T-helper 1 cell treated with Interleukin-12 subunit alpha and Interleukin-12 subunit beta and Interleukin-4 antibody, amounts not matched to agents 30 ng/mL and 1 ng/mL, for 36 hours (primary cell): ENCODE measurements at regions not wholly inside any gene's neighbourhood (a gene's known extent, or its start where the extent isn't known, plus 50 kb on each side); places are given as distances from the start of the nearest gene placed in this dataset.

Source experiments
- intact Hi-C: fragments of 100-400 bp; cut with micrococcal nuclease; formaldehyde crosslinking; loops from one replicate; pipeline ENCODE4 v1.15.1; 2024

DNA sequence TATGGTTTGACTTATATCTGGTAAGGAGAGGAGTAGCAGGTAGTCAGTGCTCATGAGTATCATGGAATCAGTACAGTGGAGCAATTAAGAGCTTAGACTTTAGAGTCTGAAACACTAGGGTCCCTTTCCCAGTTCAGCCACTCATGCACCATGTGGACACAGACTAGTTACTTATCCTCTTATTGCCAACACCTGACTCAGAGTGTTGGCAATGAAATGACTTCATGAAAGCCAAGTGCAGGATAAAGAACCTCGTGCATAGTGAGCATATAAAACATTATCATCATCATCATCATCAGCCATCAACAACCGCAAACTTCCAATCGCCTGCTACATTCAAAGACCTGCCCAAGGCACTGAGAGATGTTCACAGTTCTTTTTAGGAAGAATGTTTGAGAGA lies 164.2 kb downstream of the FOXO1 start:
- intact Hi-C loops, result no loop called here

DNA sequence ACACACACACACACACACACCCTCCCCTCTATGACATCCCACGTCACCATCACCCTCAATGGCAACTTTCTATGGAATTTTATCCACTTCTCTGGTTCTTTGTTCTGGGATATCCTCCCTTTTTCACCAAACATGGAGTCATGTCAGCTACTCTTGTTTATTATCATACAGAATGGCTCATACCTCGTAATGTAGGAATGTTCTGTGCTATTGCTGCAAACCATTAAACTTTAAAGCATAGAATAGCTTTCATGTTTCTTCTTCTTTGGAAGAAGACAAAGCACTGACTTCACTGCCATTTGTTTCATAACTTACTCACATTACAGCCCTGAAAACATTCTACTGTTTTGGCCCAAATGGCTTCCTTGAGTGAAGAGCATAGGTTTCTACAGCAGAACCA lies 163.4 kb downstream of the FOXO1 start:
- intact Hi-C loops, result no loop called here

DNA sequence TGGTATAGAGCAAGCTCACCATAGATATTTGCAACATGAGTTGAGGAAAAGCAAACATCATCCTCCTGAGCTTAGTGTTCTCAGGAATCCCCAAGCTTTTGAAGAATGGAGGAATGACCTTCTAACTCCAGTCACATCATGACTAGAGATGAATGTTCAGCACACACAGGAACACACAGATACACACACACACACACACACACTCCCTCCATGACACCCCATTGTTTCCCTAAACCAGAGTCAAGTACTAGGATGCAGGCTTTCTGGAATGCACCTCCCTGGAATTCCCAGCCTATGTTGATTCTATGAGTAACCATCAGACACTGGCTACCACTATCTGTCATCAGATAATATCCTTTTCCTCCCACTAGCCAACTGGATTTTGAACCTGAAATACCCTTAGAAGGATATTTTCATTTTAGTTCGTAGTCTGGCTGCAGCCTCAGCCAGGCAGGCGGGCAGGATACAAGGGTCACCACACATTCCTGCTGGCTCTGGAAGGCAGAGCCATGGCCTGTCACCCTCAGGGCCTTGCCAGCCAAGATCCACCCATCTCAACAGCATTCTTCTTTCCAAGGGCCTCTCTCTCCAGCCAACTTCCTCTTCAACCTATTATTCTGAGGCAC lies 162.4 kb downstream of the FOXO1 start:
- intact Hi-C loops, result no loop called here

DNA sequence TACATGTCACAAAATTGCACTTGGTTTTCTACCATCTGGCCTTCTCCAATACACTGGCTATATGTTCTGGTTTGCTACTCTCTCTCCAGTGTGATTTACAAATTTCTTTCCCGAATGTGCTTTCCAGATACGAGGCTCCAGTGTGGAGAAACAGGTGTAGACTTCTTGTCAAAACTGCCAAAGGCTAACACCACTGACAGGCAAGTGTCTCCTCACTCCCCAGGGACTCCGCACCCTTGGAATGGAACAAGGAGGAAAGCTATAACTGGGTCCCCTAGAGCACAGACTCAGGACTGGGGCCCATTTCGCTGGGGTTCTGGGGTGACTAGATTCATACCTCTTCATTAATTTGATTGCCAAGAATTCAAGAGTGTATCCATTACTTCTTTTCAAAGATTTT lies 161.8 kb downstream of the FOXO1 start:
- intact Hi-C loops, result no loop called here

DNA sequence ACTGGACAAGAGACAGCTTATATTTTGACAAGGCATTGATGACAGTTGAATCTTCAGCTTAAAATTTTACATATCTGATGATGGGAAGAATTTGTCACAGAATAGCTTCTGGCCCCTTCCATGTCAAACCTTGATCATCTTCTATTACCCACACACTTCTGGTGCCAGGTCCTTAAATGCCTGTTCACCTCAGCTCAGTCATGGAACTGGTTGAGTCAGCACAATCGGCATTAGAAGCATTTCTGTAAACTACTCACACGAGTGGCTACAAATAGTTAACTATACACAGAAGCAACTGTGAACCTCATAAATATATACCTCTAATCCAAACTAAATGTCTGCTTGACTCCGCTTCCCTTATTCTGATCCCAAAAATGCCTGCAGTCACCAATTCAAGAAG lies 161.2 kb downstream of the FOXO1 start:
- intact Hi-C loops, result no loop called here
